ENCODE measurements at regions not wholly inside any gene's neighbourhood (a gene's known extent, or its start where the extent isn't known, plus 50 kb on each side); places are given as distances from the start of the nearest gene placed in this dataset.

- no peak for TF ChIP-seq POLR2AphosphoS5 (IDR thresholded peaks at IDR 0.05; ENCODE audit: low read depth, low read length)
- TF ChIP-seq POLR2A (IDR thresholded peaks at IDR 0.05; ENCODE audit: low read depth, low read length) = no peak
- no peak for TF ChIP-seq TAF1 (IDR thresholded peaks at IDR 0.05; ENCODE audit: low read depth, low read length)
Observed at GRCh38 chr22:34159491-34159890, 239.2 kb upstream of the LARGE1 start.
